ENCODE measurements at regions not wholly inside any gene's neighbourhood (a gene's known extent, or its start where the extent isn't known, plus 50 kb on each side); places are given as distances from the start of the nearest gene placed in this dataset.

GRCh38 chr13:79044415-79044814 lies 361.6 kb downstream of the RBM26 start:
- intact Hi-C loops (cut with micrococcal nuclease): no loop called here
- H3K27me3 ChIP-seq (replicated peaks in 1 of 4; ENCODE audit: control extremely low read depth in 1 of 4, control insufficient read depth in 3 of 4, insufficient read depth in 4 of 4, low read length in 3 of 4): no peaks in the 10 kb centered on the region
- H2AFZ ChIP-seq (ENCODE audit: insufficient read depth, low read depth, low read length, poor library complexity, severe bottlenecking): no peak overlapping the region
- no peaks in the 10 kb centered on the region for H3K9me3 Mint-ChIP-seq (ENCODE audit: insufficient read depth)
- no peak overlapping the region for H3K4me3 ChIP-seq (ENCODE audit: control extremely low read depth in 1 of 5, extremely low read depth in 1 of 5, insufficient read depth in 1 of 5, low read depth in 2 of 5, low read length in 4 of 5)
- H3K9ac ChIP-seq (ENCODE audit: low read length): no peak overlapping the region
- ChIA-PET CTCF (no interaction called here), POLR2A (no interaction called here)
- no peaks in the 10 kb centered on the region for H3K4me1 Mint-ChIP-seq
- no peak overlapping the region for H3K4me3 Mint-ChIP-seq
- H3K27me3 Mint-ChIP-seq: peaks cover 23% of the 10 kb centered on the region
- H3K36me3 ChIP-seq (replicated peaks in 1 of 2; ENCODE audit: control extremely low read depth in 1 of 2, control insufficient read depth in 1 of 2, extremely low read depth in 1 of 2, insufficient read depth in 2 of 2, low read length in 1 of 2): no peaks in the 10 kb centered on the region
- no peaks in the 10 kb centered on the region for H3K79me2 ChIP-seq (ENCODE audit: control insufficient read depth, insufficient read depth, low read length)
- H3K27ac Mint-ChIP-seq: no peak overlapping the region
- H4K20me1 ChIP-seq (ENCODE audit: control insufficient read depth, insufficient read depth, low read length, poor library complexity, severe bottlenecking): no peaks in the 10 kb centered on the region
- H3K27ac ChIP-seq (ENCODE audit: low read length in 2 of 2): no peak overlapping the region
- H3K4me2 ChIP-seq (replicated peaks; ENCODE audit: low read depth, low read length, poor library complexity, severe bottlenecking): no peak overlapping the region
- TF ChIP-seq CTCF (IDR thresholded peaks at IDR 0.05) (no peak), EZH2 (IDR thresholded peaks at IDR 0.05; ENCODE audit: borderline replicate concordance, insufficient read depth, low read depth, low read length, poor library complexity, severe bottlenecking) (no peak)
- ATAC-seq (ENCODE audit: low read depth) (no peak), DNase-seq (no peak)
- WGBS (ENCODE audit: insufficient coverage): no CpG with 5 or more reads among the region's 3 CpGs
- no peaks in the 10 kb centered on the region for H3K4me1 ChIP-seq (ENCODE audit: control insufficient read depth in 2 of 2, insufficient read depth in 2 of 2, low read length in 2 of 2)
- H3K9me3 ChIP-seq (ENCODE audit: control extremely low read depth in 1 of 3, control insufficient read depth in 2 of 3, insufficient read depth in 1 of 3, low read length in 2 of 3): no peaks in the 10 kb centered on the region

GRCh38 chr13:79043208-79043607 lies 362.8 kb downstream of the RBM26 start:
- H3K4me3 ChIP-seq (ENCODE audit: control extremely low read depth in 1 of 5, extremely low read depth in 1 of 5, insufficient read depth in 1 of 5, low read depth in 2 of 5, low read length in 4 of 5): no peak overlapping the region
- TF ChIP-seq EZH2 (IDR thresholded peaks at IDR 0.05; ENCODE audit: borderline replicate concordance, insufficient read depth, low read depth, low read length, poor library complexity, severe bottlenecking) (no peak), CTCF (IDR thresholded peaks at IDR 0.05) (no peak)
- H3K9me3 ChIP-seq (ENCODE audit: control extremely low read depth in 1 of 3, control insufficient read depth in 2 of 3, insufficient read depth in 1 of 3, low read length in 2 of 3): no peaks in the 10 kb centered on the region
- no peak overlapping the region for H3K27ac ChIP-seq (ENCODE audit: low read length in 2 of 2)
- no peaks in the 10 kb centered on the region for H3K27me3 ChIP-seq (replicated peaks in 1 of 4; ENCODE audit: control extremely low read depth in 1 of 4, control insufficient read depth in 3 of 4, insufficient read depth in 4 of 4, low read length in 3 of 4)
- intact Hi-C loops (cut with micrococcal nuclease): no loop called here
- Mint-ChIP-seq H3K4me3 (no peak overlapping the region), H3K9me3 (ENCODE audit: insufficient read depth) (no peaks in the 10 kb centered on the region), H3K27ac (no peak overlapping the region), H3K4me1 (no peaks in the 10 kb centered on the region), H3K27me3 (peaks cover 20% of the 10 kb centered on the region)
- H3K4me1 ChIP-seq (ENCODE audit: control insufficient read depth in 2 of 2, insufficient read depth in 2 of 2, low read length in 2 of 2): no peaks in the 10 kb centered on the region
- DNase-seq (no peak), ATAC-seq (ENCODE audit: low read depth) (no peak)
- CTCF ChIA-PET: no interaction called here
- H3K36me3 ChIP-seq (replicated peaks in 1 of 2; ENCODE audit: control extremely low read depth in 1 of 2, control insufficient read depth in 1 of 2, extremely low read depth in 1 of 2, insufficient read depth in 2 of 2, low read length in 1 of 2): no peaks in the 10 kb centered on the region
- no peaks in the 10 kb centered on the region for H4K20me1 ChIP-seq (ENCODE audit: control insufficient read depth, insufficient read depth, low read length, poor library complexity, severe bottlenecking)
- whole genome bisulfite sequencing (ENCODE audit: insufficient coverage): 96% methylated on average over 3 of the region's 4 CpGs
- no peak overlapping the region for H3K4me2 ChIP-seq (replicated peaks; ENCODE audit: low read depth, low read length, poor library complexity, severe bottlenecking)
- POLR2A ChIA-PET: no interaction called here
- H3K9ac ChIP-seq (ENCODE audit: low read length): no peak overlapping the region
- no peak overlapping the region for H2AFZ ChIP-seq (ENCODE audit: insufficient read depth, low read depth, low read length, poor library complexity, severe bottlenecking)
- H3K79me2 ChIP-seq (ENCODE audit: control insufficient read depth, insufficient read depth, low read length): no peaks in the 10 kb centered on the region
